ENCODE measurements at regions not wholly inside any gene's neighbourhood (a gene's known extent, or its start where the extent isn't known, plus 50 kb on each side); places are given as distances from the start of the nearest gene placed in this dataset.

GRCh38 chr4:178192611-178193010 is 750.4 kb upstream of the AGA start:
- H3K36me3 ChIP-seq: no peaks in the 10 kb centered on the region
- no peaks in the 10 kb centered on the region for H3K4me1 ChIP-seq
- no peaks in the 10 kb centered on the region for H3K27me3 ChIP-seq (replicated peaks in 1 of 7)
- H3K27ac ChIP-seq: no peak overlapping the region
- TF ChIP-seq CTCF (IDR thresholded peaks at IDR 0.05 in 8 of 11, conservative IDR thresholded peaks at IDR 0.05 in 3 of 11) (no peak), POLR2A (IDR thresholded peaks at IDR 0.05) (no peak), POLR2AphosphoS5 (IDR thresholded peaks at IDR 0.05) (no peak)
- H3K4me3 ChIP-seq: no peak overlapping the region
- no peak for DNase-seq
- intact Hi-C loops (cut with DNase I; ENCODE audit: low total_unique reads): no loop called here
- H3K9me3 ChIP-seq: peaks cover 0 to 20% (median 0%) of the 10 kb centered on the region in 8 donors

- Histone ChIP-seq H3K27me3 (replicated peaks in 1 of 7) (no peaks in the 10 kb centered on the region), H3K9me3 (peaks cover 0 to 23% (median 0%) of the 10 kb centered on the region in 8 donors), H3K27ac (no peak overlapping the region), H3K36me3 (no peaks in the 10 kb centered on the region), H3K4me3 (no peak overlapping the region), H3K4me1 (no peaks in the 10 kb centered on the region)
- intact Hi-C loops (cut with DNase I; ENCODE audit: low total_unique reads): no loop called here
- no peak for TF ChIP-seq POLR2A (IDR thresholded peaks at IDR 0.05)
- no peak for TF ChIP-seq CTCF (IDR thresholded peaks at IDR 0.05 in 8 of 11, conservative IDR thresholded peaks at IDR 0.05 in 3 of 11)
- TF ChIP-seq POLR2AphosphoS5 (IDR thresholded peaks at IDR 0.05): no peak
- 75 to 84% (median 79%) methylated on average over 6 of the region's 6 CpGs for WGBS, 5 donors
- no peak for DNase-seq
These were observed 754.6 kb upstream of the AGA start for GRCh38 chr4:178196751-178197374.

- H3K4me3 ChIP-seq: no peak overlapping the region
- intact Hi-C loops (cut with DNase I; ENCODE audit: low total_unique reads): no loop called here
- no peak overlapping the region for H3K27ac ChIP-seq
- TF ChIP-seq CTCF (IDR thresholded peaks at IDR 0.05 in 8 of 11, conservative IDR thresholded peaks at IDR 0.05 in 3 of 11): no peak
- no peak for TF ChIP-seq POLR2A (IDR thresholded peaks at IDR 0.05)
- TF ChIP-seq POLR2AphosphoS5 (IDR thresholded peaks at IDR 0.05): no peak
- no peak for DNase-seq
- no peaks in the 10 kb centered on the region for H3K27me3 ChIP-seq (replicated peaks in 1 of 7)
- no peaks in the 10 kb centered on the region for H3K4me1 ChIP-seq
- H3K9me3 ChIP-seq: peaks cover 0 to 27% (median 0%) of the 10 kb centered on the region in 8 donors
- H3K36me3 ChIP-seq: no peaks in the 10 kb centered on the region
These were observed 756.5 kb upstream of the AGA start for GRCh38 chr4:178198691-178199090.

- intact Hi-C loops (cut with DNase I; ENCODE audit: low total_unique reads): no loop called here
- no peaks in the 10 kb centered on the region for H3K27me3 ChIP-seq (replicated peaks in 1 of 7)
- peaks cover 0 to 32% (median 4%) of the 10 kb centered on the region in 8 donors for H3K9me3 ChIP-seq
- DNase-seq: no peak
- H3K36me3 ChIP-seq: no peaks in the 10 kb centered on the region
- H3K27ac ChIP-seq: no peak overlapping the region
- no peaks in the 10 kb centered on the region for H3K4me1 ChIP-seq
- H3K4me3 ChIP-seq: no peak overlapping the region
- 66 to 85% (median 69%) methylated on average over 1 of the region's 1 CpG for WGBS, 5 donors
- TF ChIP-seq CTCF (IDR thresholded peaks at IDR 0.05 in 8 of 11, conservative IDR thresholded peaks at IDR 0.05 in 3 of 11) (no peak), POLR2AphosphoS5 (IDR thresholded peaks at IDR 0.05) (no peak), POLR2A (IDR thresholded peaks at IDR 0.05) (no peak)
These were observed 760.2 kb upstream of the AGA start for GRCh38 chr4:178202422-178202821.
